ENCODE measurements at regions not wholly inside any gene's neighbourhood (a gene's known extent, or its start where the extent isn't known, plus 50 kb on each side); places are given as distances from the start of the nearest gene placed in this dataset.
"Not testable (repeated sequence)": the region's sequence is repeated elsewhere in the genome, so short reads cannot be mapped to it uniquely, and the experiment has no call there.

- POLR2A ChIA-PET: no interaction called here
- no peak for DNase-seq (ENCODE audit: low spot score)
- intact Hi-C loops (cut with micrococcal nuclease; ENCODE audit: unreplicated experiment): no loop called here
These were observed 2052.7 kb upstream of the C9orf72 start for GRCh38 chr9:29625931-29626330.

GRCh38 chr9:29628856-29629255 lies 2055.6 kb upstream of the C9orf72 start:
- CTCF ChIA-PET (ENCODE audit: low intra/inter-chr PET ratio, low total read pairs); BruUV-seq (replicated peaks); FAIRE-seq; in situ Hi-C loops (cut with HindIII; ENCODE audit: extremely low pct_ligation_motif_present, low pct_unique_long_range_greater_than_20kb); H3K4me2 ChIP-seq (ENCODE audit: low read depth, low read length); H3K79me2 ChIP-seq (ENCODE audit: insufficient read depth, low read length); H3K4me3 ChIP-seq (replicated peaks in 1 of 3; ENCODE audit: insufficient read depth in 1 of 3, low read depth in 2 of 3, low read length in 3 of 3); H3K27ac ChIP-seq (ENCODE audit: extremely low read length, insufficient read depth, low read length); H3K27me3 ChIP-seq (ENCODE audit: control insufficient read depth in 1 of 2, insufficient read depth in 2 of 2, low read length in 2 of 2); H4K20me1 ChIP-seq (ENCODE audit: insufficient read depth, low read length); DNase-seq (ENCODE audit: low spot score); intact Hi-C loops (cut with micrococcal nuclease; ENCODE audit: unreplicated experiment); H2AFZ ChIP-seq (ENCODE audit: low read length); H3K9me3 ChIP-seq (ENCODE audit: low read length); H3K36me3 ChIP-seq (replicated peaks in 1 of 2; ENCODE audit: control insufficient read depth in 1 of 2, insufficient read depth in 2 of 2, low read length in 2 of 2); POLR2A ChIA-PET; H3K4me1 ChIP-seq (ENCODE audit: insufficient read depth, low read length); ATAC-seq; H3K9ac ChIP-seq (ENCODE audit: insufficient read depth, low read depth, low read length): not testable (repeated sequence)
- WGBS (ENCODE audit: low lambda C conversion rate): 4% methylated on average over 1 of the region's 1 CpG

More at GRCh38 chr9:29625931-29626330, 2052.7 kb upstream of the C9orf72 start:
- ATAC-seq (no peak), FAIRE-seq (no peak)
- Histone ChIP-seq H2AFZ (ENCODE audit: low read length) (no peak overlapping the region), H3K9ac (ENCODE audit: insufficient read depth, low read depth, low read length) (no peak overlapping the region), H3K4me1 (ENCODE audit: insufficient read depth, low read length) (no peaks in the 10 kb centered on the region), H3K36me3 (replicated peaks in 1 of 2; ENCODE audit: control insufficient read depth in 1 of 2, insufficient read depth in 2 of 2, low read length in 2 of 2) (no peaks in the 10 kb centered on the region), H3K4me2 (ENCODE audit: low read depth, low read length) (no peak overlapping the region), H3K27me3 (ENCODE audit: control insufficient read depth in 1 of 2, insufficient read depth in 2 of 2, low read length in 2 of 2) (no peaks in the 10 kb centered on the region), H3K9me3 (ENCODE audit: low read length) (no peaks in the 10 kb centered on the region), H3K4me3 (replicated peaks in 1 of 3; ENCODE audit: insufficient read depth in 1 of 3, low read depth in 2 of 3, low read length in 3 of 3) (no peak overlapping the region), H3K27ac (ENCODE audit: extremely low read length, insufficient read depth, low read length) (no peak overlapping the region), H3K79me2 (ENCODE audit: insufficient read depth, low read length) (no peaks in the 10 kb centered on the region), H4K20me1 (ENCODE audit: insufficient read depth, low read length) (no peaks in the 10 kb centered on the region)
- WGBS (ENCODE audit: low lambda C conversion rate): 0% methylated on average over 3 of the region's 3 CpGs
- no peak for TF ChIP-seq ZNF546 (CRISPR knock-in tag; conservative IDR thresholded peaks at IDR 0.05)
- no peak for TF ChIP-seq ZNF670 (CRISPR knock-in tag; IDR thresholded peaks at IDR 0.05; ENCODE audit: borderline replicate concordance)
- TF ChIP-seq XBP1 (CRISPR knock-in tag; IDR thresholded peaks at IDR 0.05): no peak
- no peak for TF ChIP-seq BCL3 (CRISPR knock-in tag; IDR thresholded peaks at IDR 0.05)
- no peak for TF ChIP-seq BHLHE40 (IDR thresholded peaks at IDR 0.05; ENCODE audit: low read length)
- no peak for TF ChIP-seq ZNF572 (CRISPR knock-in tag; IDR thresholded peaks at IDR 0.05)
- TF ChIP-seq ZNF451 (CRISPR knock-in tag; IDR thresholded peaks at IDR 0.05): no peak
- TF ChIP-seq ZC3H4 (CRISPR knock-in tag; IDR thresholded peaks at IDR 0.05; ENCODE audit: borderline replicate concordance): no peak
- no peak for TF ChIP-seq U2AF2 (IDR thresholded peaks at IDR 0.05; ENCODE audit: low read depth, low read length)
- TF ChIP-seq PBX2 (CRISPR knock-in tag; IDR thresholded peaks at IDR 0.05): no peak
- TF ChIP-seq MTF1 (CRISPR knock-in tag; IDR thresholded peaks at IDR 0.05): no peak
- no peak for TF ChIP-seq ONECUT2 (CRISPR knock-in tag; IDR thresholded peaks at IDR 0.05)
- no peak for TF ChIP-seq NR1H2 (CRISPR knock-in tag; IDR thresholded peaks at IDR 0.05; ENCODE audit: borderline replicate concordance, low read depth)
- no peak for TF ChIP-seq FOSL2 (CRISPR knock-in tag; IDR thresholded peaks at IDR 0.05)
- TF ChIP-seq ZNF33B (CRISPR knock-in tag; IDR thresholded peaks at IDR 0.05): no peak
- no peak for TF ChIP-seq RNF219 (CRISPR knock-in tag; IDR thresholded peaks at IDR 0.05)
- no peak for TF ChIP-seq ZNF563 (CRISPR knock-in tag; IDR thresholded peaks at IDR 0.05)
- TF ChIP-seq ZNF720 (CRISPR knock-in tag; IDR thresholded peaks at IDR 0.05): no peak
- TF ChIP-seq RORA (CRISPR knock-in tag; IDR thresholded peaks at IDR 0.05): no peak
- TF ChIP-seq SRY (CRISPR knock-in tag; IDR thresholded peaks at IDR 0.05): no peak
- no TSS peak for BruUV-seq (replicated peaks)
- CTCF ChIA-PET (ENCODE audit: low intra/inter-chr PET ratio, low total read pairs): no interaction called here
- in situ Hi-C loops (cut with HindIII; ENCODE audit: extremely low pct_ligation_motif_present, low pct_unique_long_range_greater_than_20kb): no loop called here
